Thyroid gland (tissue), 4 donors: ENCODE measurements at regions not wholly inside any gene's neighbourhood (a gene's known extent, or its start where the extent isn't known, plus 50 kb on each side); places are given as distances from the start of the nearest gene placed in this dataset.

Source experiments
- POLR2A ChIP-seq, 2 donors: fragments of 450-650 bp; IDR thresholded peaks; one replicate each; pipeline ENCODE4 v1.6.1; 2017; ENCODE audit warnings: antibody characterized with exemption in 2 of 2, mild to moderate bottlenecking in 2 of 2, moderate library complexity in 1 of 2
- TF ChIP-seq, protein P1 (sequence below), 6 experiments: fragments of 200-600 bp in 3 of 6; fragments of 450-650 bp in 3 of 6; sonication (generic) in 3 of 6; IDR thresholded peaks; one replicate each; pipeline ENCODE4 v1.5.1; 2016 to 2019; ENCODE audit warnings: antibody characterized with exemption in 6 of 6, mild to moderate bottlenecking in 2 of 6, inconsistent platforms in 1 of 6, moderate library complexity in 1 of 6

DNA sequence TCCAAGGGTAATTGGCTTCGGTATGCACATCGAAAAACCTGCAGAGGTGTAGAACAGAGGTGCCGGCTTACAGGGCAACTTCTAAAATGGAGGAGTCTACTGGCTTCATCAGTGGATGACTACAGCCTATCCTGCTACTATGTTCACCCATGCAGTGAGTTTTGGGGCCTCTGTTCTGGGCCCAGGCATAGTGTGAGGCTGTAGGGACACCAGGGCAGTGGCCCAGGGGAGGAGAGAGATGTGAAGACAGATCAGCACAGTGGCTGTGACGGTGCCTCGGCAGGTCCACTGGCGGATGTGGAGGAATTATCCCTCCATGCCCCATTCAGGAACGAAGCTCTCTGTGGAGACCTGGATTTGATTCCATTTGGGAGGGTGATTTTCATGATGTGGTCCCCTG, 235.3 kb upstream of the MKI67 start:
- TF ChIP-seq, protein P1, sequence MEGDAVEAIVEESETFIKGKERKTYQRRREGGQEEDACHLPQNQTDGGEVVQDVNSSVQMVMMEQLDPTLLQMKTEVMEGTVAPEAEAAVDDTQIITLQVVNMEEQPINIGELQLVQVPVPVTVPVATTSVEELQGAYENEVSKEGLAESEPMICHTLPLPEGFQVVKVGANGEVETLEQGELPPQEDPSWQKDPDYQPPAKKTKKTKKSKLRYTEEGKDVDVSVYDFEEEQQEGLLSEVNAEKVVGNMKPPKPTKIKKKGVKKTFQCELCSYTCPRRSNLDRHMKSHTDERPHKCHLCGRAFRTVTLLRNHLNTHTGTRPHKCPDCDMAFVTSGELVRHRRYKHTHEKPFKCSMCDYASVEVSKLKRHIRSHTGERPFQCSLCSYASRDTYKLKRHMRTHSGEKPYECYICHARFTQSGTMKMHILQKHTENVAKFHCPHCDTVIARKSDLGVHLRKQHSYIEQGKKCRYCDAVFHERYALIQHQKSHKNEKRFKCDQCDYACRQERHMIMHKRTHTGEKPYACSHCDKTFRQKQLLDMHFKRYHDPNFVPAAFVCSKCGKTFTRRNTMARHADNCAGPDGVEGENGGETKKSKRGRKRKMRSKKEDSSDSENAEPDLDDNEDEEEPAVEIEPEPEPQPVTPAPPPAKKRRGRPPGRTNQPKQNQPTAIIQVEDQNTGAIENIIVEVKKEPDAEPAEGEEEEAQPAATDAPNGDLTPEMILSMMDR (IDR thresholded peaks at IDR 0.05) = no peak
- TF ChIP-seq POLR2A (IDR thresholded peaks at IDR 0.05) = no peak
